Neural cell (in vitro differentiated cells): ENCODE measurements at regions not wholly inside any gene's neighbourhood (a gene's known extent, or its start where the extent isn't known, plus 50 kb on each side); places are given as distances from the start of the nearest gene placed in this dataset.

Experiments used
- H2AFZ ChIP-seq: fragments of 200-600, 300-800 bp; sonication (generic), shearing (Covaris generic); 2 replicates; pipeline ENCODE4 v1.6.0; 2014; ENCODE audit warnings: low read depth, mild to moderate bottlenecking, antibody characterized with exemption, low read length, moderate library complexity
- H3F3A ChIP-seq: fragments of 200-600 bp; shearing (Covaris generic); 2 replicates; pipeline ENCODE4 v1.6.1; 2016; ENCODE audit warnings: mild to moderate bottlenecking, moderate library complexity, mixed read lengths, antibody characterized with exemption, low read length; ENCODE audit not compliant: insufficient read depth, poor library complexity, severe bottlenecking
- H3K27ac ChIP-seq: fragments of 200-600, 300-800 bp; sonication (generic), shearing (Covaris generic); 2 replicates; pipeline ENCODE4 v1.5.1; 2014; ENCODE audit warnings: mild to moderate bottlenecking, low read length, moderate library complexity
- H3K27me3 ChIP-seq: fragments of 300-800, 200-600 bp; sonication (generic), shearing (Covaris generic); 2 replicates; pipeline ENCODE4 v1.6.0; 2014; ENCODE audit warnings: mild to moderate bottlenecking, low read depth, low read length, moderate library complexity; ENCODE audit not compliant: insufficient read depth
- H3K36me3 ChIP-seq: fragments of 300-800, 200-600 bp; sonication (generic), shearing (Covaris generic); 2 replicates; pipeline ENCODE4 v1.5.1; 2014; ENCODE audit warnings: mild to moderate bottlenecking, antibody characterized with exemption, low read length, moderate library complexity; ENCODE audit not compliant: insufficient read depth
- H3K4me2 ChIP-seq: fragments of 300-800, 200-600 bp; sonication (generic), shearing (Covaris generic); 2 replicates; pipeline ENCODE4 v1.6.0; 2014; ENCODE audit warnings: mild to moderate bottlenecking, low read length
- H3K4me3 ChIP-seq: fragments of 300-800, 200-600 bp; sonication (generic), shearing (Covaris generic); 2 replicates; pipeline ENCODE4 v1.5.1; 2014; ENCODE audit warnings: mild to moderate bottlenecking, low read length, moderate library complexity
- H3K79me2 ChIP-seq: fragments of 200-600 bp; shearing (Covaris generic); replicated peaks from 2 replicates; pipeline ENCODE4 v1.6.0; 2014; ENCODE audit warnings: mild to moderate bottlenecking, low read length, moderate library complexity; ENCODE audit not compliant: insufficient read depth
- H3K9ac ChIP-seq: fragments of 300-800, 200-600 bp; sonication (generic), shearing (Covaris generic); 2 replicates; pipeline ENCODE4 v1.6.1; 2016; ENCODE audit warnings: mild to moderate bottlenecking, low read length, mixed read lengths
- H3K9me2 ChIP-seq: fragments of 200-600 bp; shearing (Covaris generic); 2 replicates; pipeline ENCODE4 v1.6.1; 2016; ENCODE audit warnings: mild to moderate bottlenecking, low read length, mixed read lengths; ENCODE audit not compliant: insufficient read depth
- H3K9me3 ChIP-seq: fragments of 200-600, 300-800 bp; sonication (generic), shearing (Covaris generic); 2 replicates; pipeline ENCODE4 v1.6.1; 2016; ENCODE audit warnings: mild to moderate bottlenecking, mixed run types, low read length, moderate library complexity, mixed read lengths
- H4K20me1 ChIP-seq: fragments of 200-600 bp; shearing (Covaris generic); 2 replicates; pipeline ENCODE4 v1.6.1; 2016; ENCODE audit warnings: mild to moderate bottlenecking, mixed run types; ENCODE audit not compliant: insufficient read depth
- CTCF ChIP-seq: fragments of 450-650 bp; IDR thresholded peaks from 2 replicates; pipeline ENCODE4 v1.5.1; 2014; ENCODE audit warnings: antibody characterized with exemption, mild to moderate bottlenecking, moderate library complexity; ENCODE audit not compliant: poor library complexity, severe bottlenecking
- EP300 ChIP-seq: fragments of 450-650 bp; conservative IDR thresholded peaks from 2 replicates; pipeline ENCODE4 v1.6.1; 2014; ENCODE audit warnings: antibody characterized with exemption, mild to moderate bottlenecking, moderate library complexity; ENCODE audit not compliant: poor library complexity, severe bottlenecking
- EZH2 ChIP-seq: fragments of 200-600, 300-800 bp; shearing (Covaris generic), sonication (generic); IDR thresholded peaks from 2 replicates; pipeline ENCODE4 v1.6.1; 2014; ENCODE audit warnings: antibody characterized with exemption, low read length, borderline replicate concordance, mild to moderate bottlenecking; ENCODE audit not compliant: insufficient read depth, poor library complexity, severe bottlenecking
- MXI1 ChIP-seq: fragments of 450-650 bp; conservative IDR thresholded peaks from 2 replicates; pipeline ENCODE4 v1.6.1; 2014; ENCODE audit warnings: antibody characterized with exemption, mild to moderate bottlenecking; ENCODE audit not compliant: poor library complexity, severe bottlenecking
- POLR2AphosphoS5 ChIP-seq: IDR thresholded peaks from 2 replicates; pipeline ENCODE4 v1.6.1; 2012
- RAD21 ChIP-seq: fragments of 450-650 bp; conservative IDR thresholded peaks from 2 replicates; pipeline ENCODE4 v1.6.1; 2014; ENCODE audit warnings: antibody characterized with exemption, mild to moderate bottlenecking, moderate library complexity
- REST ChIP-seq: IDR thresholded peaks from 2 replicates; pipeline ENCODE4 v1.6.1; 2012; ENCODE audit warnings: borderline replicate concordance
- SMC3 ChIP-seq: fragments of 450-650 bp; conservative IDR thresholded peaks from 2 replicates; pipeline ENCODE4 v1.6.1; 2014; ENCODE audit warnings: antibody characterized with exemption, mild to moderate bottlenecking, moderate library complexity; ENCODE audit not compliant: poor library complexity
- TAF1 ChIP-seq: IDR thresholded peaks from 2 replicates; pipeline ENCODE4 v1.6.1; 2012; ENCODE audit warnings: low read depth

DNA sequence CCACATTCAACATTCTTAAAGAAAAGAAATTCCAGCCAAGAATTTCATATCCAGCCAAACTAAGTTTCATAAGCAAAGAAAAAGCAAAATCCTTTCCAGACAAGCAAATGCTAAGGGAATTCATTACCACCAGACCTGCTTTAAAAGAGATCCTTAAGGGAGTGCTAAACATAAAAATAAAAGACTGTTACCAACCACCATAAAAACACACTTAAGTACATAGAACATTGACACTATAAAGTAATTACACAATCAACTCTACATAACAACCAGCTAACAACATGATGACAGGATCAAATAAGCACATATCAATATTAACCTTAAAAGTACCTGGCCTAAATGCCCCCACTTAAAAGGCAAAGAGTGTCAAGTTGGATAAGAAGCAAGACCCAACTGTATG lies 153.5 kb downstream of the FTCDNL1 start:
- no peaks in the 10 kb centered on the region for H3K36me3 ChIP-seq
- no peaks in the 10 kb centered on the region for H3K9me2 ChIP-seq
- no peak overlapping the region for H3K4me3 ChIP-seq
- no peaks in the 10 kb centered on the region for H3K79me2 ChIP-seq
- H3F3A ChIP-seq = no peaks in the 10 kb centered on the region
- H4K20me1 ChIP-seq = no peaks in the 10 kb centered on the region
- TF ChIP-seq POLR2AphosphoS5 = no peak
- no peak for TF ChIP-seq EP300
- no peak for TF ChIP-seq MXI1
- no peak for TF ChIP-seq EZH2
- no peak for TF ChIP-seq CTCF
- no peak for TF ChIP-seq TAF1
- no peak for TF ChIP-seq REST
- TF ChIP-seq RAD21 = no peak
- TF ChIP-seq SMC3 = no peak
- no peak overlapping the region for H3K9ac ChIP-seq
- no peaks in the 10 kb centered on the region for H3K27me3 ChIP-seq
- H3K4me2 ChIP-seq = no peak overlapping the region
- H3K27ac ChIP-seq = no peak overlapping the region
- H2AFZ ChIP-seq = no peak overlapping the region
- no peaks in the 10 kb centered on the region for H3K9me3 ChIP-seq

DNA sequence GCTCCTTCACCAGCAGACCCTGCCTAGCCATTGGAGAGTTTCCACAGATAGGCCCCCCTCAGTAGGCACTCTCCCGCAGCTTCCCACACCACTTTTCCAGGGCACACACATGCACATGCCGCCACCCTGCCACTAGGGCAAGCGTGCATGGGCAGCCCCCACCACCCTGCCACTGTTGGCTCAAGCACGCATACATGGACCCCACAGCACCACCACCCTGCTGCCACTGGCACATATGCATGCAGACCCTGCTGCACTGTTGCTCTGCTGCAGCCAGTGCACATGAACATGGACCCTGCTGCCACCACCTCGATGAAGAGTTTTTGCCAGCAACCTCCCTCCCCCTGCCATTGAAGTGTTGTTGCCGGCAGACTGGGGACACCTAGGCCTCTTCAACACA lies 154.9 kb downstream of the FTCDNL1 start:
- no peaks in the 10 kb centered on the region for H4K20me1 ChIP-seq
- H3K9ac ChIP-seq = no peak overlapping the region
- H3K9me2 ChIP-seq = no peaks in the 10 kb centered on the region
- TF ChIP-seq TAF1 (no peak), SMC3 (no peak), EP300 (no peak), EZH2 (no peak), CTCF (no peak), REST (no peak), MXI1 (no peak), POLR2AphosphoS5 (no peak), RAD21 (no peak)
- no peak overlapping the region for H3K27ac ChIP-seq
- no peaks in the 10 kb centered on the region for H3K9me3 ChIP-seq
- no peaks in the 10 kb centered on the region for H3K79me2 ChIP-seq
- no peak overlapping the region for H3K4me3 ChIP-seq
- no peak overlapping the region for H2AFZ ChIP-seq
- H3K27me3 ChIP-seq = no peaks in the 10 kb centered on the region
- H3K4me2 ChIP-seq = no peak overlapping the region
- H3F3A ChIP-seq = no peaks in the 10 kb centered on the region
- no peaks in the 10 kb centered on the region for H3K36me3 ChIP-seq
